ENCODE measurements at regions not wholly inside any gene's neighbourhood (a gene's known extent, or its start where the extent isn't known, plus 50 kb on each side); places are given as distances from the start of the nearest gene placed in this dataset.

DNA sequence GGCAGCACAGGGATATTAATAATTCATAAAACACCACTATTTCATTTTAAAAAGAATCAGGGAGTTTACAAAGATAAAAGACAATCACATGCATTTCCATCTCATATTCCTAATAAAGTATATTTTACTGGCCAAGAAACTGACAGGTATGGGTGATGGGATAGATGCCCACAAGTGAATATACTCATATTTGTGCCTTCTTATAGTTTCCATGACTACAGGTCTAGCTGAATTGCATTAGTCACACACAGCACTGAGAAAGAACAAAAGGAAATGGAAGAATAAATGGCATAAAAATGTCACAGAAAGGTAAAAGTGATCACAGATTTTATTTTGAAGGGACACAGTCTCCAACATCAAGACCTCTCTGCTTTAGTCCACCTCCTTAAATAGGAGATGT, 193.5 kb downstream of the PLK2 start:
- TF ChIP-seq, protein P1, sequence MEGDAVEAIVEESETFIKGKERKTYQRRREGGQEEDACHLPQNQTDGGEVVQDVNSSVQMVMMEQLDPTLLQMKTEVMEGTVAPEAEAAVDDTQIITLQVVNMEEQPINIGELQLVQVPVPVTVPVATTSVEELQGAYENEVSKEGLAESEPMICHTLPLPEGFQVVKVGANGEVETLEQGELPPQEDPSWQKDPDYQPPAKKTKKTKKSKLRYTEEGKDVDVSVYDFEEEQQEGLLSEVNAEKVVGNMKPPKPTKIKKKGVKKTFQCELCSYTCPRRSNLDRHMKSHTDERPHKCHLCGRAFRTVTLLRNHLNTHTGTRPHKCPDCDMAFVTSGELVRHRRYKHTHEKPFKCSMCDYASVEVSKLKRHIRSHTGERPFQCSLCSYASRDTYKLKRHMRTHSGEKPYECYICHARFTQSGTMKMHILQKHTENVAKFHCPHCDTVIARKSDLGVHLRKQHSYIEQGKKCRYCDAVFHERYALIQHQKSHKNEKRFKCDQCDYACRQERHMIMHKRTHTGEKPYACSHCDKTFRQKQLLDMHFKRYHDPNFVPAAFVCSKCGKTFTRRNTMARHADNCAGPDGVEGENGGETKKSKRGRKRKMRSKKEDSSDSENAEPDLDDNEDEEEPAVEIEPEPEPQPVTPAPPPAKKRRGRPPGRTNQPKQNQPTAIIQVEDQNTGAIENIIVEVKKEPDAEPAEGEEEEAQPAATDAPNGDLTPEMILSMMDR (IDR thresholded peaks at IDR 0.05; ENCODE audit: low read depth, low read length): no peak
- no peak for TF ChIP-seq POLR2A (IDR thresholded peaks at IDR 0.05; ENCODE audit: extremely low read depth, insufficient read length)
- TF ChIP-seq, protein P2, sequence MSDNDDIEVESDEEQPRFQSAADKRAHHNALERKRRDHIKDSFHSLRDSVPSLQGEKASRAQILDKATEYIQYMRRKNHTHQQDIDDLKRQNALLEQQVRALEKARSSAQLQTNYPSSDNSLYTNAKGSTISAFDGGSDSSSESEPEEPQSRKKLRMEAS (IDR thresholded peaks at IDR 0.05; ENCODE audit: low read depth, low read length): no peak
